HG03064 (cell line): ENCODE measurements at regions not wholly inside any gene's neighbourhood (a gene's known extent, or its start where the extent isn't known, plus 50 kb on each side); places are given as distances from the start of the nearest gene placed in this dataset.

Experiments
- ATAC-seq: cut with Tn5 transposase; IDR thresholded peaks from one replicate; pipeline ENCODE4 v1.9.1; 2021; ENCODE audit warnings: low read depth; ENCODE audit not compliant: unreplicated experiment

GRCh38 chr2:555164-555922, 121.9 kb downstream of the TMEM18 start:
- no peak for ATAC-seq

GRCh38 chr2:554444-554843, 122.8 kb downstream of the TMEM18 start:
- no peak for ATAC-seq

- ATAC-seq = no peak
Measured at GRCh38 chr2:552906-553305, 124.3 kb downstream of the TMEM18 start.

GRCh38 chr2:551621-552020, 125.6 kb downstream of the TMEM18 start:
- ATAC-seq = no peak

GRCh38 chr2:550860-551567, 126.2 kb downstream of the TMEM18 start:
- no peak for ATAC-seq

GRCh38 chr2:545711-546650, 131.2 kb downstream of the TMEM18 start:
- ATAC-seq = no peak

- ATAC-seq = no peak
Measured at GRCh38 chr2:545228-545627, 132.0 kb downstream of the TMEM18 start.

GRCh38 chr2:538646-539045, 138.6 kb downstream of the TMEM18 start:
- ATAC-seq = no peak

GRCh38 chr2:535222-535621, 142.0 kb downstream of the TMEM18 start:
- ATAC-seq = no peak

GRCh38 chr2:529852-530251, 147.4 kb downstream of the TMEM18 start:
- ATAC-seq = no peak

GRCh38 chr2:529424-529823, 147.8 kb downstream of the TMEM18 start:
- no peak for ATAC-seq

GRCh38 chr2:527581-527980, 149.6 kb downstream of the TMEM18 start:
- no peak for ATAC-seq

- ATAC-seq = no peak
Measured at GRCh38 chr2:526918-527317, 150.3 kb downstream of the TMEM18 start.

- ATAC-seq = no peak
Measured at GRCh38 chr2:525611-526010, 151.6 kb downstream of the TMEM18 start.

GRCh38 chr2:525021-525420, 152.2 kb downstream of the TMEM18 start:
- ATAC-seq = no peak

GRCh38 chr2:524442-524841, 152.8 kb downstream of the TMEM18 start:
- ATAC-seq = no peak

GRCh38 chr2:523698-524270, 153.4 kb downstream of the TMEM18 start:
- no peak for ATAC-seq

- ATAC-seq = no peak
Measured at GRCh38 chr2:522776-523175, 154.4 kb downstream of the TMEM18 start.

- ATAC-seq = no peak
Measured at GRCh38 chr2:521853-522530, 155.2 kb downstream of the TMEM18 start.

GRCh38 chr2:520663-521340, 156.4 kb downstream of the TMEM18 start:
- ATAC-seq = no peak
